ENCODE measurements at regions not wholly inside any gene's neighbourhood (a gene's known extent, or its start where the extent isn't known, plus 50 kb on each side); places are given as distances from the start of the nearest gene placed in this dataset.

GRCh38 chr3:83321891-83322290 is 1560.4 kb upstream of the GBE1 start:
- TF ChIP-seq POLR2AphosphoS5 (IDR thresholded peaks at IDR 0.05; ENCODE audit: low read depth, low read length) (no peak), POLR2A (IDR thresholded peaks at IDR 0.05; ENCODE audit: low read depth, low read length) (no peak), TAF1 (IDR thresholded peaks at IDR 0.05; ENCODE audit: low read depth, low read length) (no peak)

Data from GM12891 (cell line).